NOMO-1 treated with DMSO at 0.1 percent for 48 hours (cell line): ENCODE measurements at regions not wholly inside any gene's neighbourhood (a gene's known extent, or its start where the extent isn't known, plus 50 kb on each side); places are given as distances from the start of the nearest gene placed in this dataset.

Experiments
- DNase-seq: peaks from one replicate; lab custom pipeline; 2025; ENCODE audit not compliant: unreplicated experiment; lab: John Stamatoyannopoulos, UW

DNA sequence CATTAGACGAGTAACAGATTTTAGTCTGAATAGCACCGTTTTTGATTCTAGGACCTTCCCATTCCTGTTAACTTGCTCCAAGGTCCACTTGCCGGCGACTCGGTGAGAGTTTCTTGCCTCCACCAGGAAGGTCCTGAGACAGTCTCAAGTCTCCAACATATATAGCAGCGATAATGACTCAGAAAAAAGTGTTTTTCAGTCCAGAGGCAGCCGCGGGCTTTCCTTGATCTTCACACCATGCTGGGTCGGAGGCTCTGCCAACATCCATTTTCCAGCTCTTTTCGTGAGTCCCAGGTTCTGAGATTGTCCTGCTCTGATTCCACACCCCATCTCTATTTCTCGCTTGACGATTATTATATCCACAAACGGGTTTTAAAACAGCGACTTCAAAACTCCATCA, 170.5 kb downstream of the GPX5 start:
- no peak for DNase-seq

DNA sequence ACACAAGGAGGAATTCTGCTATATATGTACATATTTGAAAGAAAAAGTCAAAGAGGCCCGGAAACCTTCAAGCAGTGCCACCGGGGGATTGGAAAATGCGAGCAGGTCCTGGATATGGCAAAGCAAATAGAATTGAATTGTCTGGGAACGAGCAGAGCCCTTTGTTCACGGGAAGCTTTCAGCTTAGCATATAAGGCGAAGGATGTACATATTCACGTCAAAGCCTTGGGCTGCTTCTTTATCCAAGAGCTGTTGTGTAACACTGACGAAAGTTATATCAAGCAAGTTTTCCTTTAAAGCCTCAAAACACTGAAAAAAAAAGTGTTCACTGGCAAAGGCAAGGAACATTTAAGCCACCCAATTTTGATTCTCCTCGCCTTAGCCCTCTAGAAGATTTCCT, 171.0 kb downstream of the GPX5 start:
- DNase-seq, result no peak

DNA sequence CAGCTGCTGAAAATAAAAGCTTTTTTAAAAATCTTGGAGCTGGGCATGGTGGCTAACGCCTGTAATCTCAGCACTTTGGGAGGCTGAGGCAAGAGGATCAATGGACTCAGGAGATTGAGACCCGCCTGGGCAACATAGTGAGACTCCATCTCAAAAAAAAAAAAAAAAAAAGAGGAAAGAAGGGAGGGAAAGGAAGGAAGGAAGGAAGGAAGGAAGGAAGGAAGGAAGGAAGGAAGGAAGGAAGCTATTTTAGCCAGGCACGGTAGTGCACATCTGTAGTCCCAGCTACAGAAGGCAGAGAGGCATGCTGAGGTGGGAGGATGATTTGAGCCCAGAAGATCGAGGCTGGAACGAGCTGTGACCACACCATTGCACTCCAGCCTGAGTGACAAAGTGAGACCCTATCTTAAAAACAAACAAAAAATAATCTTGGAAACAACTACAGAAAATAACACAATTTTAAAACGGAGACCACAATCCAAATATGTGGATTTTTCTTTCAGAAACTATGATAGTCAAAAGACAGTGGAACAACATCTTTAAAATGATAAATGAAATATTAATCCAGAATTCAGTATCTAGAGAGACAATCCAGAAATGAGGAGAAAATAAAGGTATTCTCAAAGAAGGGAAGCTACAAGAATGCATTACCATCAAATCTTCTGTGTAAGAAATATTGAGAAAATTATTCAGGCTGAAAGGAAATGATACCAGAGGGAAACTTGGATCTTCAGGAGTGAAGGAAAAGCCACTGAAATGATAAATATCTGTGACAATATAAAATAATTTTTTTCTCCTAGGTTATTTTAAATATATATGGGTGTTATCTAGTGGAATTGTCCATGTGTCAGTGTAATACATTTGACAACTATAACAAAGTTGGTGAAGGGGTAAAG, 182.0 kb downstream of the GPX5 start:
- DNase-seq, result no peak

DNA sequence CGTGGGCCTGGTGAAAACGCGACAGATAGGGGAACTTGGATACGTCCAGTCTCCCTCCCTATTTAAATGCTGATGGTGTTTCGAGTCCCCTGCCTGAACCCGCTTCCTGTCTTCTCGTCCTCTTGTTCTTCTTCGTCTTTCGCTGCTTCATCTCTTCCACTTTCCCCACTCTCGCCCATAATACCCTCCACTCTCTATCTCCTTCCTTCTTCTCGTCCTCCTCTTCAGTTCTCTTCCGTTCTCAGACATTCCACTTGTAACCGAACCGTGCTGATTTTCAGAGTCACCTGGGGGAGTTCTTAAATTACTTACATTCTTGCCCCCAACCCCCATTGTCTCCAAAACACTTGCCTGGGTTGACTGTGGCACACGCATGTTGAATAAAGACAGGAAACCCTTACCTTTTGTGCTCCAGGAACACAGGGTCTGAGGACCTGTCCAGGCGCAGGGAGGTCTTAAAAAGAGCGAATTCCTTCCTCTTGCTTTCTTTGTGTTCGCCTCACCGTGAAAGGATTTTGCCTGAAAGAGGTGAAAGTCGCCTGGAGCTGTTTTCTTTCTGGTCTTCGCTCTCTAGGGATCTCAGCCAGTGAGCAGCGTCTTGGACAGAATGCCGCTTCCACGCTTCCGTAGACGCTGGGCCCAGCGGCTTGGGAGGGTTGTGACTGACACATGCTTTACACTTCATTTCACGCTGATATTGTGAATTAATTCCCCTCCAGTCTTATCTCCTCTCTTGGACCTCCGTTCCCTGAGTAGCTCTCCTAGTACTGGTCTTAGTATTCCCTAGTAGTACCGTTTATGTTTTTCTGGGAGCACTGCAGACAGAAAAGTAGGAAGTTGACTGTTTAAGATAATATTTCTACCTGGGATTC, 184.0 kb downstream of the GPX5 start:
- no peak for DNase-seq

DNA sequence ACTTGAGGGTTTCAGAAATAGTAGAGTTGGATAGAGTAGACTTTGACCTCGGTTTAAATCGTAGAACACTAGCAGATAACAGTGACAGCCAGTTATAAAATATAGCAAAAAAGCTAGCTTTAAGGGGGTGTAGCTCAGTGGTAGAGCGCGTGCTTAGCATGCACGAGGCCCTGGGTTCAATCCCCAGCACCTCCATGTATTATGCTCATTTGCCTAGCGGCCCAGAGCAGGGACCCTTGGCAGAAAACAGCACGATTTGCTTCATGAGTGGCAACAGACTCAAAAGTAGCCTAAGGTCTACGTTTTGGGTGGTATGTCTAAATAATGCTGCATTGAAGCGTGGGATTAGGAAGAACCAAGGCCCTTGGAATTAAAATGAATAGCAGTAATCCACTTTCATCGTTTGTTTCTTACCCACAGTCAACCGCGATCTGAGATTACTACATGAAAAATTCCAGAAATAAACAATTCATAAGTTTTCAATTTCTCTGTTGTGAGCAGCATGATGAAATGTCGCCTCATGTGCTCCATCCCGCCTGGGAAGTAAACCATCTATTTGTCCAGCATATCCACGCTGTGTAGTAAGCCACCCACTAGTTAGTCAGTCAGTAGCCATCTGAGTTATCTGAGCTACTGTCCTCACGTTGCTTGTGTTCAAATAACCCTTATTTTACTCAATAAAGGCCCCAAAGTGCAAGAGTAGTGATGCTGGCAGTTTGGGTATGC, 184.9 kb downstream of the GPX5 start:
- no peak for DNase-seq

DNA sequence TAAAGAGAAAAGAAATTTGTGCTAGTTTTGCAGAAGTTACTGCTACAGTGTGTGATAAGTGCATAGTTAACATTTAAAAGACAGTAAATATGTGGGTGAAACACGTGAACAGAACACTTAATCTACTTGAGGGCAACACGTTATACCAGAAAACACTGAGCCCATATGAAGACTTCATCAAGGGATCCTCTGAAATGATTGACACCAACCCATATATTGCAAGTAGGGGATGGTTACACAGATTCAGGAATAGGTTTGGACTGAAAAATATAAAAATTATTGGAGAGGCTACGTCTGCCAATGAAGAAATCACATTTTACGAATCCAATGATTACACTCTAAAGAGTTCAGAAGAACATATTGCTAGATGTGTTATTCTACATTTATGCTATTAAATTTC, 185.6 kb downstream of the GPX5 start:
- DNase-seq, result no peak

DNA sequence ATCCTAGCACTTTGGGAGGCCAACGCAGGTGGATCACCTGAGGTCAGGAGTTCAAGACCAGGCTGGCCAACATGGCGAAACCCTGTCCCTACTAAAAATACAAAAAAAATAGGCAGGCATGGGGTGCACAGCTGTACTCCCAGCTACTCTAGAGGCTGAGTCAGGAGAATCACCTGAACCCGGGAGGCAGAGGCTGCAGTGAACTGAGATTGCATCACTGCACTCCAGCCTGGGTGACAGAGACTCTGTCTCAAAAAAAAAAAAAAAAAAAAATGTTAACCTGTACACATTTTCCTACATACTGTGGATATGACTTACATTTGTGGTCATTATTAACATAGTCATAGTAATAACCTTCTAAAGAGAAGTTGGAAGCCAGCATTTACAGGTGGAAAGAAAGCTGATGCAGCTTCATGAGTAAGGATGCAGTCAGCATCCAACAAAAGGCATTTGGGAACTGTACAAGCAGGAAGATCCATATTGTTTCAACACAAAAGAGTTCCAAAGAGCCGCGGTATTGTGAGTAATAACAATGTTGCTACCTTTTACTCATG, 186.2 kb downstream of the GPX5 start:
- no peak for DNase-seq

DNA sequence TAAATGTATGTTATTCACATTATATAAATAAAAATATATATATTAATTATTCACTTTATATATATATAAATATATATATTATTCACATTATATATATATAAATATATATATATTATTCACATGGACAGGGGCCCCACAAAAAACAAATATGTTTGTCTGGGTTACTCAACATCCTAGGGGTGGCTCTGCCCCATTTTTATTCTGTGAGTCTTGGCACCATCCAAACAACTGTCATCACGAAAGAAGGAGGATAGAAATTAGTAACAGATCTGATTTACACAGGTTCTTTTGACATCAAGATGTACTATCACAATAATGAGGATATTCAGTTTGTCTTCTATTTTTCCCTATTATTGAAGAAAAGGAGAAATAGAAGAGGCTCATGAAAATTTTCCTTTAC, 187.3 kb downstream of the GPX5 start:
- peak; percentile 66 for DNase-seq

DNA sequence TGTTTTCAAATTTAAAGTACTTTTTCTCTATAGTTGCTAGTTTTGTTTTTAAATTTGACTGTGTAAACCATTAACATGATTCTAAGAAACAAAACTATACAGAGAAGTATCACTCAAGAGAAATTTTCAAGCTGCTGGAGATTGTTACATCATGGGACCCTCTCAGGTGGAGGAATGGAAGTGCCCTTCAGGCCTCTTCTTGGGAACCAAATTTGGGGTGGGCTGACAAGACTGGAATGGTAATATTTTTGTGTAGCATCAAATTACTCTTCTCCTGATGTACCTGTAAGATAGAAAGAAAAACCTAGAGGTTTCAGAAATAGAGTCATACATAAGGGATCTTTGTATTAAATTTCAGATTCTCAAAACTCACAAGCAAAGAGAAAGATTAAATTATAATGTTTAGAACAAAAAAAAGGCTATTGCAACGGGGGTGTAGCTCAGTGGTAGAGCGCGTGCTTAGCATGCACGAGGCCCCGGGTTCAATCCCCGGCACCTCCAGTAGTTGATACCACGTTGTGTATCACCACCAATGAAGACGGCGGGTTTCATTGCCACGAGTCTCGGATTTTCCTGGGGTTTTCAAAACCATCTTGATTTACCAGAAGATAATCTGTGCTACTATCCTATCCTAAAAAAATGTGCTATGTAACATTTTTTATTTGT, 193.7 kb downstream of the GPX5 start:
- no peak for DNase-seq

DNA sequence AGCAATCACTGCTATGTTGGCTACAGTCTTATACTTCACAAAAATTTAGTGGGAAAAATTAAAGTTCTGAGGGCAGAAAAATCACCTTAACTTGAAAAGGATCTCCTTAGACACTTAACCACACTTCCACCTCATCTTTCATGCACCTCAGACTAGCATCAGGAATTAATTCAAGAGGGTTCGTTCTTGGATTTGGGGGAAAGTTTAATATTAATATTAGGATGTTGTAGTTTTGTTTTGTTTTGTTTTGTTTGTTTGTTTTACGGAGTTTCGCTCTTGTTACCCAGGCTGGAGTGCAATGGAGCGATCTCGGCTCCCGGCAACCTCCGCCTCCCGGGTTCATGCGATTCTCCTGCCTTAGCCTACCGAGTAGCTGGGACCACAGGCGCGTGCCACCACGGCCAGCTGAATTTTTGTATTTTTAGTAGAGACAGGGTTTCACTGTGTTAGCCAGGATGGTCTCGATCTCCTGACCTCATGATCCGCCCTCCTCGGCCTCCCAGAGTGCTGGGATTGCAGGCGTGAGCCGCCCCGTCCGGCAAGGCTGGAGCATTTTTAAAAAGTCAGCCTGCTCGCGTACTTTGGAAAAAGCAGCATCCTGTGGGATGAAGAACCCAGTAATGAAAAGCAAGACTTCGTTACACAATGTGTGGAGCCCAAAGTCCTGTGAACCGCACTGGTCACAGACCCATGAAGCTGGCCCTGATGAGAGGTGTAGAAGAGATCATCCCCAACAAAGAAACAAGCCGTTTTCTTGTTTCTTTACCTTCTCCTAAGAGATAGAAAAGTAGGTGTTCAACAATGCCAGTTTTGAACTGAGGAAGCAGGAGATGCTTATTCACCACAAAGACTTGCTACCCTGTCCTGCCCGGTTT, 194.9 kb downstream of the GPX5 start:
- DNase-seq, result no peak

DNA sequence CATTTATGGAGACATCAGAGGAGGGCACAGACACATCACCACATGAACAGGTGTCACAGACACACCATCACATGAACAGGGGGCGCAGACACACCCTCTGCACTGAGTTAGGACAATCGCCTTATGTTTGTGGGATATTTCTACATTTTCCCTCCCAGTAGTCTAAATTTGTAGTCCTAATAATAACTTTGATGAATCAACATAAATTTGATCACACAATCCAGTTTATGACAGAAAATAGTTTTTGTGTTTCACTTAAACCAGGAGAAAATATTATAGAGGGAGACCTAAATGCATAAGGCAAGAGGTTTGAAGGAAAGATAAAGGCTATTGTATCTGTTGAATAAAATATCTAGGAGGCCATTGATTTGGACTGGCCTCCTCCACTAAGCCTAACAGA, 195.7 kb downstream of the GPX5 start:
- no peak for DNase-seq

DNA sequence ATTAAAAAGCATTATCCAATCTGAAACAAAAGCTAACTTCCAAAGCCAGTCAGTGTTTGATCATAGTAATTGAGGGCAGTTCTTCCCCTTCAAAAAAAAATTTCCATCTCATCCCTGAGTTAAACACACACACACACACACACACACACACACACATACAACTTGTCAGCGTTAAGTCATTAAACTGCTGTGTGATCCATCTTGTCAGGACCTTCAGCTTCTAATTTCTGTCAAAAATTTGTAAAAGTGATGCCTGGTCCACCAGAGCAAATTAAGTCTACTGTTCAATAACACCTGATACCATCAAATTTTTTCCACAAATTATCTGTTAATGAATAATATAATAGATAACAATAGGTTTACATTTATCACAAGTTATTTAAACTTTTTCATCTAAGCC, 198.7 kb downstream of the GPX5 start:
- DNase-seq, result no peak

DNA sequence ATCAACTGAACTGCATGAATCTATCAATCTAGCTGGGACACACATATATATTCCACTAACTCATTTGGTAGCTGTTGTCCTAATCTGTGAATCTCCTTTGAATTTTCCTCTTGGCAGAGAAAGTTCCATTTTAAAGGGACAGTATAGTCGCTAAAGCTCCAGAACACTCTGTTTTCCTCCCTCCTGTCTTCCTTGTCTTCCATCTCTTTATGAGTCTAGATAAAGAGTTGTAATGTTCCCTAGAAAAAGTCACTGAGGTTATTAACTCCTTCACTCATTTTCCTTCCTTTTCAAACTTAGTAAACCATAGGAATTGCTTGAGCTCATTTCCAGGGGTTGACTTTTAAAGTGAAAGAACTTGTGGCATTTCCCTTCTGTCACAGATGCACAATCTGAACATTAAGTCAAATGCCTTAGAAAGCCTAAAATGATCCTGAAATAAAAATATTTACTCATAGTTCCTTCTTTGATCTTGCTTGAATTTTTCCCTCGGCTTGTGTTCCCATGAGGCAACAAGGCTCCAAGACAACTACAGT, 198.4 kb downstream of the TRIM27 start:
- DNase-seq, result no peak

DNA sequence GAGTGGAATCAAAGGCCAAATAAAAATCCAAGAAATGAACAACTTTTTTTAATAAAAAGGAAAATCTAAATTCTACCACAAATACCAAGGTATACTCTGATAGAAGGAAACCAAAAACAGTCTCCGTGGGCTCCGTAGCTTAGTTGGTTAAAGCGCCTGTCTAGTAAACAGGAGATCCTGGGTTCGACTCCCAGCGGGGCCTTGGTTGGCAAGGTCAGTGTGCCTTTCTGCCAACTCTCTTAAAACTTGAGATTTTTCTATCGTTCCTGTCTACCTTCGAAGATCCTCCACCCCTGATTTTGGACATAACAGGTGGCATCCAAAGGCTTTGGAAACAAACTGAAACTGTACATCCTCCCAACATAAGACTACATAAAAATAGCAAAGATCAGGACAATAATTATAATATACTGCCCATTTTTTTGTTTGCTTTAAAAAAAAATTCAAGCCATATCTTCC, 197.9 kb downstream of the TRIM27 start:
- DNase-seq, result no peak

DNA sequence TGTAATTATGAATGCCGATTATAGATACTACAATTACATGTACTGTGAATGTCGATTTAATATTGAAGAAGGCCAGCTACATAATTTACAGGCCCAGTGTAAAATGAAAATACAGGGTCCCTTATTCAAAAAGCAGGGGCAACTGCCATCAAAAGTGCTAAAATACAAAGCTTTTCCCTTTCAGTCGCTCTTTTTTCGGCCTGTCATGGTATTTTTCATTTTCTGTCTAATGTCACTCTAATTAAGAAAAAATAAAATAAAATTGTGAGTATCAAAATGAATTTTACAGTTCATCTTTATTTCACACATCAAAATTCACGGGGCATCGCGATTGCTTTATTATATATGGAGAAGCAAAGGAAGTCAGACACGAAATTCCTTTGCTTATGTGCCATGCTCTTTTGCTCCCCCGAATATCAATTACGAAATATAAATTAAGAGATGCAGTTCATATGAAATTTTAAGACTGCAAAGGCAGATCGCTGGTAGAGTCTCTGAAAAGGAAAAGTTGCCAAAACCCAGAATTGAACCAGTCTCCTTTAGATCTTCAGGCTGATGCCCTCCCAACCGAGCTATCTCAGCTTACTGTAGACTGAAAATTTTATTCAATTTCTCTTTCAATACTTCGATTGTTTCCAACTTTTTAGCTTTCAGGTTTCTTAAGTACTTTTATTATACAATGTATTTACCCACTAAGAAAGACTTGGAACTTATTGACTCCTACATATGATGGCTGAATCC, 197.0 kb downstream of the TRIM27 start:
- DNase-seq, result no peak

DNA sequence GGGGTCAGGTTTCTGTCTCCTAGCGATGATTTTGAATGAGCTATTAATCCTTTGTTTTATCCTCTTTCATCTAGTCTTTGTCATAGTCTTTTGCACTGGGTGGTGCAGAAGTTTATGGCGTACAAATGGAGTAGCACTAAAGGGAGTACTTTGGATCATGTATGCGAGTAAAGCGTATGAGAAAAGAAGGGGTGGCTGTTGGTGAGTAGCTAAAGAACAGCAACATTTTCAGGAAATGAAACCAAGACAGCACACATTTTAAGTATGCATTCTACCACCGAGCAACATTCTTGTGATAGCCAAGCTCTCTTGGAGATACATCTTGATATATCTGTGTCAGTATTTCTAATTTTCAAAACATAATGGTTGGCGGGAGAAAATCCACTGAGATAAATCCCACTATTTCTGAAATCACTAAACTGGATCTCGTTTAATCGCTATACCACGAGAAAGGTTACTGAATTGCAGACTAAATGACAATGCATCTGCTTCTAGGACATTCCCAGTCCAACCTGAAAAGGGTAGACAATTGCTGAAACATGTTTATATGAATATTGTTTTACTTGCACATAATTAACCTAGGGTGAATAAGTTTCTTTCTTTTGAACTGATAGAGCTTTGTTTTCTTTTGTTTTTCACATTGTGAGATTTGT, 196.1 kb downstream of the TRIM27 start:
- peak; percentile 82 for DNase-seq

DNA sequence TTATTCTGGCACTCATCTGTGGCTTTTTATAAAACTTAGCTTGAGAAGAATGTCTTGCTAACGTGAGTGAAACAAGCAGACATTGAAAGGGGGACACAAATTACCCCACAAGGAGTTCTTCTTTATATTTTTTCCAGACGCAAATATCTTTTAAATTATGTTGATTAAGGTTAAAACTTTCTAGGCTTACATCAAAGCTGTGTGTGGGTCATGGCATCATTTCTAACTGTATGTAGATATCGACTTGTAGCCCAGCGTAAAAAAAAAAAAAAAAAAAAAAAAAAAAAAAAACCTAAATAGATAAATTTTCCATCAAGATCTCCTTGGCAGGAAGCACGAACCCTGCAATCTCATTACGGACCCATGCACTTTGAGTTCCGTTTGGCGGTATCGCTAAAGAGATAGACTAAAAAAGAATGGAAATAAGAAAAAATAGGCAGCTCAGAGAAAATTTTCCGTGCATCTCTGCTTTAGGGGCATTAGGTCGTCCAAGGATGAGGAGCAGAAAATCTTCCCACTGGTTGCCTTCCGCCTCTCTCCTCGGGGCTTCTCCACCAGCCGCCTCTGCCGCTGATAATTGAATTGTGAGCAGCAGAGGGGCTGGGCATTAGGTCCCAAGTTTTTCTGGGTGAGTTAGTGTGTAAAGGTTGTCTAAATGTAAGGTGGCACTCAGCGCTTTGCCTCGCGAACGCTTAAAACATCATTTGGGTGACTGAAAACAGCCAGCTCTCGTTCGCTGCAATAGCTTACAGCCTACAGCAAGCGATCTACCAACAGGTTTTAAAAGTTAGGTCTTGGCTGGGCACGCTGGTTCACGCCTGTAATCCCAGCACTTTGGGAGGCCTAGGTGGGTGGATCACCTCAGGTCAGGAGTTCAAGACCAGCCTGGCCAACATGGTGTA, 194.0 kb downstream of the TRIM27 start:
- DNase-seq, result no peak
